K562 (cell line): ENCODE measurements at regions not wholly inside any gene's neighbourhood (a gene's known extent, or its start where the extent isn't known, plus 50 kb on each side); places are given as distances from the start of the nearest gene placed in this dataset.
A peak's percentile ranks its signal among the peaks of the same experiment; 100 is the strongest.

Experiments used
- ARID2 ChIP-seq: fragments of 450-650 bp; IDR thresholded peaks from 2 replicates; pipeline ENCODE4 v1.6.1; 2017; ENCODE audit warnings: antibody characterized with exemption, mild to moderate bottlenecking
- ATF1 ChIP-seq, 2 experiments: fragments of 450-650 bp in 1 of 2; IDR thresholded peaks; 2 replicates each; pipeline ENCODE4 v1.6.1; 2016; ENCODE audit warnings: missing compliant biosample characterization in 1 of 2, missing genetic modification characterization in 1 of 2
- ATF7 ChIP-seq: fragments of 450-650 bp; IDR thresholded peaks from 2 replicates; pipeline ENCODE4 v1.7.1; 2014; ENCODE audit warnings: mild to moderate bottlenecking, moderate library complexity
- BHLHE40 ChIP-seq: IDR thresholded peaks from 2 replicates; pipeline ENCODE4 v1.6.1; 2011; ENCODE audit warnings: low read length, improper control_type of control experiment
- BRF1 ChIP-seq: IDR thresholded peaks from 3 replicates; pipeline ENCODE4 v1.6.1; 2011; ENCODE audit warnings: borderline replicate concordance, mild to moderate bottlenecking; ENCODE audit not compliant: insufficient read length; ENCODE audit errors: extremely low read depth
- C11orf30 ChIP-seq: fragments of 450-650 bp; IDR thresholded peaks from 2 replicates; pipeline ENCODE4 v1.6.1; 2016; ENCODE audit warnings: low read depth, mild to moderate bottlenecking
- CHD2 ChIP-seq: IDR thresholded peaks from 2 replicates; pipeline ENCODE4 v1.6.1; 2011; ENCODE audit warnings: low read depth, low read length
- CTBP1 ChIP-seq: fragments of 450-650 bp; IDR thresholded peaks from 2 replicates; pipeline ENCODE4 v1.6.1; 2016; ENCODE audit warnings: borderline replicate concordance
- CTCF ChIP-seq, 3 experiments: IDR thresholded peaks in 2 of 3; conservative IDR thresholded peaks in 1 of 3; 2 replicates each; pipeline ENCODE4 v1.5.1; 2011 to 2012; ENCODE audit warnings: low read length in 3 of 3, mild to moderate bottlenecking in 3 of 3, control low read depth in 2 of 3, improper control_type of control experiment in 1 of 3, inconsistent platforms in 1 of 3, low read depth in 1 of 3, mixed read lengths in 1 of 3, moderate library complexity in 1 of 3; ENCODE audit not compliant: insufficient read depth in 2 of 3
- DEAF1 ChIP-seq: fragments of 450-650 bp; formaldehyde crosslinking; IDR thresholded peaks from 2 replicates; pipeline ENCODE4 v1.4.0; 2020; ENCODE audit warnings: mild to moderate bottlenecking, moderate library complexity
- FOXK2 ChIP-seq, 2 experiments: fragments of 450-650 bp; IDR thresholded peaks in 1 of 2; conservative IDR thresholded peaks in 1 of 2; 2 replicates each; pipeline ENCODE4 v1.6.1; 2016; ENCODE audit warnings: low read depth in 2 of 2, mild to moderate bottlenecking in 1 of 2
- JUNB ChIP-seq: fragments of 450-650 bp; formaldehyde crosslinking; conservative IDR thresholded peaks from 2 replicates; pipeline ENCODE4 v1.4.0; 2020; ENCODE audit warnings: mild to moderate bottlenecking
- JUND ChIP-seq, 2 experiments: IDR thresholded peaks; 2 replicates in 1 of 2; 3 replicates in 1 of 2; pipeline ENCODE4 v1.6.1; 2011; ENCODE audit warnings: borderline replicate concordance in 2 of 2, low read depth in 2 of 2, low read length in 2 of 2, improper control_type of control experiment in 1 of 2, missing biosample characterization in 1 of 2, missing genetic modification characterization in 1 of 2, missing genetic modification reagents in 1 of 2
- MAFF ChIP-seq: IDR thresholded peaks from 2 replicates; pipeline ENCODE4 v1.6.1; 2012; ENCODE audit warnings: low read length, improper control_type of control experiment
- MAFG ChIP-seq: fragments of 450-650 bp; conservative IDR thresholded peaks from 2 replicates; pipeline ENCODE4 v1.6.1; 2016; ENCODE audit warnings: missing genetic modification characterization, missing compliant biosample characterization
- ZNF316 ChIP-seq: fragments of 450-650 bp; IDR thresholded peaks from 2 replicates; pipeline ENCODE4 v1.6.1; 2016
- ZNF699 ChIP-seq: fragments of 250-450 bp; sonication (Bioruptor Pico); IDR thresholded peaks from 2 replicates; pipeline ENCODE4 v1.8.0; 2021; ENCODE audit warnings: mild to moderate bottlenecking, moderate library complexity; ENCODE audit not compliant: insufficient replicate concordance

- TF ChIP-seq CTCF (IDR thresholded peaks at IDR 0.05 in 2 of 3, conservative IDR thresholded peaks at IDR 0.05 in 1 of 3; ENCODE audit: insufficient read depth in 2 of 3, low read depth in 1 of 3, low read length in 3 of 3) (peak; percentile 77 to 82 (median 81)), FOXK2 (conservative IDR thresholded peaks at IDR 0.05 in 1 of 2, IDR thresholded peaks at IDR 0.05 in 1 of 2; ENCODE audit: low read depth in 2 of 2) (no peak), ARID2 (peak; percentile 80), BRF1 (no peak), CHD2 (no peak), C11orf30 (0 out of 2 replicates have a peak, but pooled peaks have one; percentile 19), JUNB (CRISPR knock-in tag) (no peak), MAFF (peak; percentile 17; the same call in 1 of the 2 replicates), ZNF316 (peak; percentile 59), ZNF699 (CRISPR knock-in tag) (no peak), ATF1 (CRISPR knock-in tag; IDR thresholded peaks at IDR 0.05) (no peak), ATF1 (tag; IDR thresholded peaks at IDR 0.05) (peak; percentile 13; the same call in 1 of the 2 replicates), JUND (IDR thresholded peaks at IDR 0.05; ENCODE audit: borderline replicate concordance, low read depth, low read length) (0 out of 2 replicates have a peak, but pooled peaks have one; percentile 19), JUND (tag; IDR thresholded peaks at IDR 0.05; ENCODE audit: borderline replicate concordance, low read depth, low read length) (no peak), MAFG (tag) (peak; percentile 65), BHLHE40 (peak; percentile 25; the same call in 1 of the 2 replicates), ATF7 (0 out of 2 replicates have a peak, but pooled peaks have one; percentile 10), CTBP1 (0 out of 2 replicates have a peak, but pooled peaks have one; percentile 24), DEAF1 (CRISPR knock-in tag) (peak; percentile 59)
These were observed 78.8 kb upstream of the ATP8B1 start (continued) for GRCh38 chr18:57881818-57882413.
